ENCODE measurements at regions not wholly inside any gene's neighbourhood (a gene's known extent, or its start where the extent isn't known, plus 50 kb on each side); places are given as distances from the start of the nearest gene placed in this dataset.
A peak's percentile ranks its signal among the peaks of the same experiment; 100 is the strongest.

- H3K4me1 ChIP-seq (ENCODE audit: control insufficient read depth in 1 of 2, insufficient read depth in 2 of 2, low read length in 2 of 2), result peaks cover 0 to 17% of the 10 kb centered on the region in 2 donors
- H3K27me3 ChIP-seq (ENCODE audit: low read depth, low read length), result no peaks in the 10 kb centered on the region
- H3K9me3 ChIP-seq (ENCODE audit: control insufficient read depth in 1 of 2, low read length in 2 of 2), result no peaks in the 10 kb centered on the region
- no peak overlapping the region for H3K27ac ChIP-seq (ENCODE audit: low read length)
- H3K4me3 ChIP-seq (ENCODE audit: low read depth in 1 of 2, low read length in 2 of 2), result no peak overlapping the region
- no peaks in the 10 kb centered on the region for H3K36me3 ChIP-seq (ENCODE audit: control insufficient read depth in 1 of 2, insufficient read depth in 2 of 2, low read length in 2 of 2)
These were observed 348.6 kb upstream of the RGMB start for GRCh38 chr5:98424681-98425450.

GRCh38 chr5:98425640-98426039 is 347.8 kb upstream of the RGMB start:
- Histone ChIP-seq H3K27ac (ENCODE audit: low read length) (no peak overlapping the region), H3K4me3 (ENCODE audit: low read depth in 1 of 2, low read length in 2 of 2) (no peak overlapping the region), H3K36me3 (ENCODE audit: control insufficient read depth in 1 of 2, insufficient read depth in 2 of 2, low read length in 2 of 2) (no peaks in the 10 kb centered on the region), H3K9me3 (ENCODE audit: control insufficient read depth in 1 of 2, low read length in 2 of 2) (no peaks in the 10 kb centered on the region), H3K4me1 (ENCODE audit: control insufficient read depth in 1 of 2, insufficient read depth in 2 of 2, low read length in 2 of 2) (peaks cover 0 to 17% of the 10 kb centered on the region in 2 donors), H3K27me3 (ENCODE audit: low read depth, low read length) (no peaks in the 10 kb centered on the region)

- Histone ChIP-seq H3K27me3 (ENCODE audit: low read depth, low read length) (no peaks in the 10 kb centered on the region), H3K9me3 (ENCODE audit: control insufficient read depth in 1 of 2, low read length in 2 of 2) (no peaks in the 10 kb centered on the region), H3K27ac (ENCODE audit: low read length) (no peak overlapping the region), H3K36me3 (ENCODE audit: control insufficient read depth in 1 of 2, insufficient read depth in 2 of 2, low read length in 2 of 2) (no peaks in the 10 kb centered on the region), H3K4me1 (ENCODE audit: control insufficient read depth in 1 of 2, insufficient read depth in 2 of 2, low read length in 2 of 2) (peaks cover 0 to 27% of the 10 kb centered on the region in 2 donors), H3K4me3 (ENCODE audit: low read depth in 1 of 2, low read length in 2 of 2) (no peak overlapping the region)
These were observed 344.7 kb upstream of the RGMB start for GRCh38 chr5:98428806-98429205.

- Histone ChIP-seq H3K4me3 (ENCODE audit: low read depth in 1 of 2, low read length in 2 of 2) (no peak overlapping the region), H3K36me3 (ENCODE audit: control insufficient read depth in 1 of 2, insufficient read depth in 2 of 2, low read length in 2 of 2) (no peaks in the 10 kb centered on the region), H3K4me1 (ENCODE audit: control insufficient read depth in 1 of 2, insufficient read depth in 2 of 2, low read length in 2 of 2) (peaks cover 0 to 10% of the 10 kb centered on the region in 2 donors), H3K27me3 (ENCODE audit: low read depth, low read length) (no peaks in the 10 kb centered on the region), H3K27ac (ENCODE audit: low read length) (no peak overlapping the region), H3K9me3 (ENCODE audit: control insufficient read depth in 1 of 2, low read length in 2 of 2) (peaks cover 0 to 3% of the 10 kb centered on the region in 2 donors)
These were observed 341.1 kb upstream of the RGMB start for GRCh38 chr5:98432378-98432777.

GRCh38 chr5:98433022-98433421 is 340.4 kb upstream of the RGMB start:
- H3K36me3 ChIP-seq (ENCODE audit: control insufficient read depth in 1 of 2, insufficient read depth in 2 of 2, low read length in 2 of 2), result no peaks in the 10 kb centered on the region
- no peak overlapping the region for H3K27ac ChIP-seq (ENCODE audit: low read length)
- no peak overlapping the region for H3K4me3 ChIP-seq (ENCODE audit: low read depth in 1 of 2, low read length in 2 of 2)
- peaks cover 0 to 10% of the 10 kb centered on the region in 2 donors for H3K4me1 ChIP-seq (ENCODE audit: control insufficient read depth in 1 of 2, insufficient read depth in 2 of 2, low read length in 2 of 2)
- no peaks in the 10 kb centered on the region for H3K27me3 ChIP-seq (ENCODE audit: low read depth, low read length)
- peaks cover 0 to 3% of the 10 kb centered on the region in 2 donors for H3K9me3 ChIP-seq (ENCODE audit: control insufficient read depth in 1 of 2, low read length in 2 of 2)

DNA sequence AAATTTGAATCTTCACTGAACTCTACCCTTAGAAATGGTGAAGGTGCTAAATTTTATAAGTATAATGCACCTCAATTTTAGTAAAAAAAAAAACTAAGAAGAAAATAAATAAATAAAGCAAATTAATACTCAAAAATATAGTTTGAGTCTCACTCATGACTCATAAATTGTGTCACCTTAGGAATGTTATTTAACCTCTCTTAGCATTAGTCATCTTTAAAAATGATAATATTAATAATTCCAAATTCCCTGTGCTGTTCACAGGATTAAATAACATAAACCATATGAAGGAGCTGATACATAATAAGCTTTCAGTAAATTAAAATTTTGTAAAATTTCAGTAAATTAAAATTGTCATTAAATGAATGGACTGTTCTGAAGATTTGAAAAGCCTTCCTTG is 339.8 kb upstream of the RGMB start:
- no peaks in the 10 kb centered on the region for H3K27me3 ChIP-seq (ENCODE audit: low read depth, low read length)
- H3K4me1 ChIP-seq (ENCODE audit: control insufficient read depth in 1 of 2, insufficient read depth in 2 of 2, low read length in 2 of 2), result peaks cover 0 to 10% of the 10 kb centered on the region in 2 donors
- H3K4me3 ChIP-seq (ENCODE audit: low read depth in 1 of 2, low read length in 2 of 2), result no peak overlapping the region
- peaks cover 0 to 3% of the 10 kb centered on the region in 2 donors for H3K9me3 ChIP-seq (ENCODE audit: control insufficient read depth in 1 of 2, low read length in 2 of 2)
- no peak overlapping the region for H3K27ac ChIP-seq (ENCODE audit: low read length)
- no peaks in the 10 kb centered on the region for H3K36me3 ChIP-seq (ENCODE audit: control insufficient read depth in 1 of 2, insufficient read depth in 2 of 2, low read length in 2 of 2)

DNA sequence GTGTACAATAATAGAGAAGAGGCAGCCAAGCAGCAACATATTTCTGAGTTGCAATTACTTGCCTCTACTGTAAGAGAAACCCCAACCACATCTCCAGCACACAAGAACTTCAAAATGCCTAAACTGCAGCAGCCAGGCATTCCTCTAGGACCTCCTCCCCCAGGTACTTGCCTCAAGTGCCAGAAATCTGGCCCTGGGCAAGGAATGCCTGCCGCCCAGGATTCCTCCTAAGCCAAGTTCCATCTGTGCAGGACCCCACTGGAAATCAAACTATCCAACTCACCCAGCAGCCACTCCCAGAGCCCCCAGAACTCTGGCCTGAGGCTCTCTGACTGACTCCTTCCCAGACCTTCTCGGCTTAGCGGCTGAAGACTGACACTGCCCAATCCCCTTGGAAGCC is 336.8 kb upstream of the RGMB start:
- no peak overlapping the region for H3K27ac ChIP-seq (ENCODE audit: low read length)
- no peak overlapping the region for H3K4me3 ChIP-seq (ENCODE audit: low read depth in 1 of 2, low read length in 2 of 2)

DNA sequence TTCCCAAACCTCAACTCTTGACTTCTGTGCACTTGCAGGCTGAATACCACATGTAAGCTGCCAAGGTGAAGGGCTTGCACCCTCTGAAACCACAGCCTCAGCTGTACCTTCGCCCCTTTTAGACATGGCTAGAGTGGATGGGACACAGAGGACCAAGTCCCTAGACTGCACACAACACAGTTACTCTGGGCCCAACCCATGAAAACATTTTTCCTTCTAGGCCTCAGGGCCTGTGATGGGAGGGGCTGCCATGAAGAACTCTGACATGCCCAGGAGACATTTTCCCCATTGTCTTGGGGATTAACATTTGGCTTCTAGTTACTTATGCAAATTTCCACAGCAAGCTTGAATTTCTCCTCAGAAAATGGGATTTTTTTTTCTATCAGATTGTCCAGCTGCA is 331.0 kb upstream of the RGMB start:
- Histone ChIP-seq H3K9me3 (ENCODE audit: control insufficient read depth in 1 of 2, low read length in 2 of 2) (no peaks in the 10 kb centered on the region), H3K4me3 (ENCODE audit: low read depth in 1 of 2, low read length in 2 of 2) (no peak overlapping the region), H3K36me3 (ENCODE audit: control insufficient read depth in 1 of 2, insufficient read depth in 2 of 2, low read length in 2 of 2) (no peaks in the 10 kb centered on the region), H3K27ac (ENCODE audit: low read length) (no peak overlapping the region), H3K27me3 (ENCODE audit: low read depth, low read length) (no peaks in the 10 kb centered on the region), H3K4me1 (ENCODE audit: control insufficient read depth in 1 of 2, insufficient read depth in 2 of 2, low read length in 2 of 2) (no peaks in the 10 kb centered on the region)

More for the DNA sequence above, 336.8 kb upstream of the RGMB start:
- Histone ChIP-seq H3K9me3 (ENCODE audit: control insufficient read depth in 1 of 2, low read length in 2 of 2) (peaks cover 0 to 3% of the 10 kb centered on the region in 2 donors), H3K36me3 (ENCODE audit: control insufficient read depth in 1 of 2, insufficient read depth in 2 of 2, low read length in 2 of 2) (no peaks in the 10 kb centered on the region), H3K4me1 (ENCODE audit: control insufficient read depth in 1 of 2, insufficient read depth in 2 of 2, low read length in 2 of 2) (peaks cover 0 to 10% of the 10 kb centered on the region in 2 donors), H3K27me3 (ENCODE audit: low read depth, low read length) (no peaks in the 10 kb centered on the region)

- H3K36me3 ChIP-seq (ENCODE audit: control insufficient read depth in 1 of 2, insufficient read depth in 2 of 2, low read length in 2 of 2), result no peaks in the 10 kb centered on the region
- H3K4me3 ChIP-seq (ENCODE audit: low read depth in 1 of 2, low read length in 2 of 2), result no peak overlapping the region
- no peaks in the 10 kb centered on the region for H3K27me3 ChIP-seq (ENCODE audit: low read depth, low read length)
- H3K9me3 ChIP-seq (ENCODE audit: control insufficient read depth in 1 of 2, low read length in 2 of 2), result no peaks in the 10 kb centered on the region
- no peak overlapping the region for H3K27ac ChIP-seq (ENCODE audit: low read length)
- H3K4me1 ChIP-seq (ENCODE audit: control insufficient read depth in 1 of 2, insufficient read depth in 2 of 2, low read length in 2 of 2), result no peaks in the 10 kb centered on the region
These were observed 329.6 kb upstream of the RGMB start for GRCh38 chr5:98443881-98444280.

- Histone ChIP-seq H3K27ac (ENCODE audit: low read length) (no peak overlapping the region), H3K4me1 (ENCODE audit: control insufficient read depth in 1 of 2, insufficient read depth in 2 of 2, low read length in 2 of 2) (no peaks in the 10 kb centered on the region), H3K27me3 (ENCODE audit: low read depth, low read length) (no peaks in the 10 kb centered on the region), H3K4me3 (ENCODE audit: low read depth in 1 of 2, low read length in 2 of 2) (no peak overlapping the region), H3K36me3 (ENCODE audit: control insufficient read depth in 1 of 2, insufficient read depth in 2 of 2, low read length in 2 of 2) (no peaks in the 10 kb centered on the region), H3K9me3 (ENCODE audit: control insufficient read depth in 1 of 2, low read length in 2 of 2) (no peaks in the 10 kb centered on the region)
These were observed 320.2 kb upstream of the RGMB start for GRCh38 chr5:98453296-98453695.

- no peaks in the 10 kb centered on the region for H3K9me3 ChIP-seq (ENCODE audit: control insufficient read depth in 1 of 2, low read length in 2 of 2)
- H3K4me1 ChIP-seq (ENCODE audit: control insufficient read depth in 1 of 2, insufficient read depth in 2 of 2, low read length in 2 of 2), result no peaks in the 10 kb centered on the region
- no peak overlapping the region for H3K4me3 ChIP-seq (ENCODE audit: low read depth in 1 of 2, low read length in 2 of 2)
- no peaks in the 10 kb centered on the region for H3K27me3 ChIP-seq (ENCODE audit: low read depth, low read length)
- no peak overlapping the region for H3K27ac ChIP-seq (ENCODE audit: low read length)
- H3K36me3 ChIP-seq (ENCODE audit: control insufficient read depth in 1 of 2, insufficient read depth in 2 of 2, low read length in 2 of 2), result no peaks in the 10 kb centered on the region
These were observed 319.1 kb upstream of the RGMB start for GRCh38 chr5:98454407-98454806.

GRCh38 chr5:98454904-98455303 is 318.6 kb upstream of the RGMB start:
- H3K9me3 ChIP-seq (ENCODE audit: control insufficient read depth in 1 of 2, low read length in 2 of 2), result no peaks in the 10 kb centered on the region
- H3K27ac ChIP-seq (ENCODE audit: low read length), result peak overlapping the region; percentile 7
- H3K27me3 ChIP-seq (ENCODE audit: low read depth, low read length), result no peaks in the 10 kb centered on the region
- no peaks in the 10 kb centered on the region for H3K36me3 ChIP-seq (ENCODE audit: control insufficient read depth in 1 of 2, insufficient read depth in 2 of 2, low read length in 2 of 2)
- no peak overlapping the region for H3K4me3 ChIP-seq (ENCODE audit: low read depth in 1 of 2, low read length in 2 of 2)
- H3K4me1 ChIP-seq (ENCODE audit: control insufficient read depth in 1 of 2, insufficient read depth in 2 of 2, low read length in 2 of 2), result no peaks in the 10 kb centered on the region
